WI38 (cell line): ENCODE measurements at regions not wholly inside any gene's neighbourhood (a gene's known extent, or its start where the extent isn't known, plus 50 kb on each side); places are given as distances from the start of the nearest gene placed in this dataset.

Experiments used
- H3K4me3 ChIP-seq: 2 replicates; pipeline ENCODE4 v1.5.1; 2011; ENCODE audit warnings: low read depth, mild to moderate bottlenecking, control low read depth, low read length
- TF ChIP-seq, protein P1 (sequence below): IDR thresholded peaks from 2 replicates; pipeline ENCODE4 v1.5.1; 2012; ENCODE audit warnings: low read depth, mild to moderate bottlenecking, control low read depth, low read length

DNA sequence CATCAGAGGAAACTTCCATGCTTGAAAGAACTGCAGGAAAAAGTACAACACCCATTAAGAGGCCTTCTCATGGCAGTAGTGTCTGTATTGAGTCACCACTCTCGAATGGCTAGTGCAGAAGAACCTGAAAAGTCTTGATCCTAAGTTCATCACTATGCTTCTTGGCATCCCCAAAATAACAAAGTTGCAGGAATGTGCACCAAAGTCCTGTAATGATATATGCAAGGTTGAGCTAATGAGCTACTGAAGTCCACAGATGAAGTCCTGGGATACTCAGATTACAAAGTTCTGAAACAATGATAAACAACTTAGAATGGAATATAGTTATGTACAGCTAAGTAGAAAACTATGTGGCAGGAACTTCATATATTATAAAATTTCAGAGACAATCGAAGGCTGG is 545.4 kb downstream of the FOXG1 start:
- no peak overlapping the region for H3K4me3 ChIP-seq
- TF ChIP-seq, protein P1, sequence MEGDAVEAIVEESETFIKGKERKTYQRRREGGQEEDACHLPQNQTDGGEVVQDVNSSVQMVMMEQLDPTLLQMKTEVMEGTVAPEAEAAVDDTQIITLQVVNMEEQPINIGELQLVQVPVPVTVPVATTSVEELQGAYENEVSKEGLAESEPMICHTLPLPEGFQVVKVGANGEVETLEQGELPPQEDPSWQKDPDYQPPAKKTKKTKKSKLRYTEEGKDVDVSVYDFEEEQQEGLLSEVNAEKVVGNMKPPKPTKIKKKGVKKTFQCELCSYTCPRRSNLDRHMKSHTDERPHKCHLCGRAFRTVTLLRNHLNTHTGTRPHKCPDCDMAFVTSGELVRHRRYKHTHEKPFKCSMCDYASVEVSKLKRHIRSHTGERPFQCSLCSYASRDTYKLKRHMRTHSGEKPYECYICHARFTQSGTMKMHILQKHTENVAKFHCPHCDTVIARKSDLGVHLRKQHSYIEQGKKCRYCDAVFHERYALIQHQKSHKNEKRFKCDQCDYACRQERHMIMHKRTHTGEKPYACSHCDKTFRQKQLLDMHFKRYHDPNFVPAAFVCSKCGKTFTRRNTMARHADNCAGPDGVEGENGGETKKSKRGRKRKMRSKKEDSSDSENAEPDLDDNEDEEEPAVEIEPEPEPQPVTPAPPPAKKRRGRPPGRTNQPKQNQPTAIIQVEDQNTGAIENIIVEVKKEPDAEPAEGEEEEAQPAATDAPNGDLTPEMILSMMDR, result no peak

DNA sequence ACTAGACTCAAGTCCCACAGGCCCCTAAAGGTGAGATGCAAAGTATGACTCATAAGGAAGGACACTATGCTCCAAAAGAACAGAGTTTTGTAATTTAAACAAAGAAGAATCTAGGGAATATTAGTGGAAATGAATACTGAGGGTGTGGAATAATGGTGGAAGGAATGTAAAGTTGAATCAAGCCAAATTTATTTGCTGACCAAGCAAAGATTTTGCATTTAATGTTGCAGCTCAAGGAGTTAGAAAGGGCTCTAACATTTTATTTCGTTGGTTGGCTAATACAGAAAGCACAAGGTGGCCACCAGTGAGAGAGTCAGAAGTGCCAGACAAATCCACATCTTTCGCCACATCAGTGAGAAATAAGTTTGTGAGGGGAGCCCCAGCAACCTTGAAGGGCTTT is 550.3 kb downstream of the FOXG1 start:
- H3K4me3 ChIP-seq, result no peak overlapping the region
- TF ChIP-seq, protein P1, result no peak

DNA sequence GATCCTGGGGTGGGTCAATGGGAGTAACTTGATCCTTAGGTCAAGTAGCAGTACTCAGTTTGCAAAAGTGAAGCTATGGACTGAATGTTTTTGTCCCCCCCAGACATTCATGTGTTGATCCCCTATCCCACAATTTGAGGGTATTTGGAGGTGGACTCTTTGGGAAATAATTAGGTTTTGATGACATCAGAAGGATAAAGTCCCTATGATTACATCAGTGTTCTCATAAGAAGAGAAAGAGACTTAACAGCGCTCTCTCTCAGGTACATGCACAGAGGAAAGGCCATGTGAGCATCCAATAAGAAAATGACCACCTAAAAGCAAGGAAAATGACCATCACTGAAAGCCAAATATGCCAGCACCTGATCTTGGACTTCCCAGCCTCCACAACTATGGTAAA is 550.8 kb downstream of the FOXG1 start:
- TF ChIP-seq, protein P1, result no peak
- H3K4me3 ChIP-seq, result no peak overlapping the region

DNA sequence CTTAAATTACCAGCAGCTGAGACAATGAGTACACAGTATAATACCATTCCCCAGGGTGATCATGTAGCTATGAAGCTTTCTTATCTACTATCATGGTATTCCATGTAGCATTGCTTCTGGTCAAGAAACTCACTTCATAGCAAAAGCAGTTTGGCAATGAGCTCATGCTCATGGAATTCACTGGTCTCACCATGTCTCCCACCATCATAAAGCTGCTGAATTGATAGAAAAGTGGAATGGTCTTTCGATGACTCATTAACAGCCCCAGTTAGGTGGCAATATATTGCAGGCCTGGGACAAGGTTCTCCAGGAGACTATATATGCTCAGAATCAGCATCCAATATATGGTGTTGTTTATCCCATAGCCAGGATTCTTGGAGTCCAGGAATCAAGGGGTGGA is 553.7 kb downstream of the FOXG1 start:
- H3K4me3 ChIP-seq, result no peak overlapping the region
- TF ChIP-seq, protein P1, result no peak

DNA sequence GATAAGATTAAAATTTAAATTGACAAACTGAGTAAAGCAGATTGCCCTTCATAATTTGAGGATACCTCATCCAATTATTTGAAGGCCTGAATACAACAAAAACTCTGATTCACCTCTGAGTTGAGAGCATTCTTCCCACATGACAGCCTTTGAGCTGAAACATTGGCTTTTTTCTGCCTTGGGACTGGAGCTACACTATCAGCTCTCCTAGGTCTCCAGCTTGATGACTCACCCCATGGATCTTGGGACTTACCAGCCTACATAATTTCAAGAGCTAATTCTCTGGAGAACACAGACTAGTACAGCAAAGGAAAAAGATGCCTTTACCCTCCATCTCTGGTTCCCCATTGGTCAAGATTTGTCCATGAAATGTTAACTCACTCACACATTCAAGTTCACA is 555.1 kb downstream of the FOXG1 start:
- TF ChIP-seq, protein P1, result no peak

DNA sequence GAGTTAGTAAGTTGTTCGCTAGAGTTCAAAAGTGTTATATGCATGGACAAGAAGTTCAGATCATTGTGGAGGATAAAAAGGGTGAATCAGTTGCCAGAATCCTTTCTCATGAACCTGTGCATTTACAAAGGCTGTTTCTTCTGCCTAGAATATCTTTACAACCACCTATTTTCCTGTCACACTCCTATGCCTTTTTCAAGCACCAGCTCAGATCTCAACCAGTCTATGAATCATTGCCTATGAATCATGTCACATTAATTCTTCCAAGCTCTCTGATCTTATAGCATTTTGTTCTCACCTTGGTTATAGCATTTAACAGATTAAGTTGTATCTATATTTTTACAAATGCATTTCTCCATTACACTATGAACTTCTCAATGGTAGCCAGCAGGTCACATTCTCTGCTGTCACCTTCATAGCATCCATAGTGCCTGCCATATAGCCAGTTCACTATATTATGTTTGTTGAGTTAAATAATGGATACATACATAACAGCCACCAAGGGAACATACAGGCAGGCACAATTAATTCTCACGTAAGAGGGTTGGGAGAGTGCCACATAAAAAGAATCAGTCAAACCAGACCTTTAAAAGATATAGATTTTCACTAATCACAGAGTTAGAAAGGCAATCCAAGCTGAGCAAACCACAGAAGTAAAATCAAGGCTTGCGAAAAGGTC is 573.0 kb downstream of the FOXG1 start:
- no peak overlapping the region for H3K4me3 ChIP-seq
- TF ChIP-seq, protein P1, result no peak

More for the DNA sequence above, 555.1 kb downstream of the FOXG1 start:
- no peak overlapping the region for H3K4me3 ChIP-seq

DNA sequence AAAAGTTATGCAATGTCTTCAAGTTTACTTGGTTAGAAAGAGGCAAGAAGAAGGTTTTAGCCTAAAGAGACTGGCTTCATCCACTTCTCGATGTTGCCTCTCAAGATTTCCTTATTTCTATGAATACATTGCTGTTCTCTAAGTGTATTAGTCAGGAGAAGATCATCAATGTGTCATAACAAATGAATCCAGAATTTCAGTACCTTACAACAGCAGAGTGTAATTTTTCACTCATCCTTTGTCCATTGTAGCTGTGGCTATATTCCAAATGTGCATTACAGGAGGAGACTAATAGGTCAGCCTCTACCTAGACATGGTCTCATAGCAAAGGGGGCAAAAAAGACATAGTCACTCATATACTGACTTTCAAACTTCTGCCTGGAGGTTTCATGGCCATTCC is 579.1 kb downstream of the PRKD1 start:
- no peak overlapping the region for H3K4me3 ChIP-seq
- TF ChIP-seq, protein P1, result no peak
